ENCODE measurements at regions not wholly inside any gene's neighbourhood (a gene's known extent, or its start where the extent isn't known, plus 50 kb on each side); places are given as distances from the start of the nearest gene placed in this dataset.

GRCh38 chr2:147097747-147098146, 747.1 kb upstream of the ACVR2A start:
- no peak overlapping the region for H4K8ac ChIP-seq (replicated peaks; ENCODE audit: insufficient read length, low read depth, low read length)
- no peak for TF ChIP-seq CTCF (conservative IDR thresholded peaks at IDR 0.05)
- H3K27ac Mint-ChIP-seq: no peak overlapping the region
- H2BK12ac ChIP-seq (ENCODE audit: insufficient read length, low read depth, low read length): no peak overlapping the region
- H3K18ac ChIP-seq (ENCODE audit: insufficient read length, low read depth, low read length): no peak overlapping the region
- no peak overlapping the region for H2AK5ac ChIP-seq (ENCODE audit: insufficient read length, low read length)
- no peaks in the 10 kb centered on the region for H4K20me1 ChIP-seq (ENCODE audit: control insufficient read depth, insufficient read depth, insufficient read length)
- DNase-seq: no peak
- H3K9me3 Mint-ChIP-seq: no peaks in the 10 kb centered on the region; a peak in 2 of 5 replicates
- H2AFZ ChIP-seq (ENCODE audit: low read length): no peak overlapping the region
- H3K14ac ChIP-seq (ENCODE audit: insufficient read depth, low read length): no peak overlapping the region
- H3K4me1 ChIP-seq (ENCODE audit: insufficient read depth, low read length): peaks cover 6% of the 10 kb centered on the region
- H3K27ac ChIP-seq (ENCODE audit: insufficient read length, low read depth, low read length): no peak overlapping the region
- H2BK15ac ChIP-seq (ENCODE audit: low read depth, low read length): no peak overlapping the region
- H4K91ac ChIP-seq (ENCODE audit: insufficient read length, low read depth, low read length): no peak overlapping the region
- H3K36me3 Mint-ChIP-seq (ENCODE audit: insufficient read depth in 1 of 3, low read depth in 3 of 3): peaks cover 0 to 5% (median 0%) of the 10 kb centered on the region in 3 experiments; a peak in 1 of 7 replicates
- no peak overlapping the region for H3K4ac ChIP-seq (ENCODE audit: low read depth, low read length)
- H3K27me3 Mint-ChIP-seq (ENCODE audit: low read depth): peaks cover 4% of the 10 kb centered on the region; the same call in 1 of the 2 replicates
- H3K9me3 ChIP-seq (ENCODE audit: control insufficient read depth, low read depth, low read length): no peaks in the 10 kb centered on the region
- H2BK5ac ChIP-seq (ENCODE audit: insufficient read length, low read length): no peak overlapping the region
- H4K5ac ChIP-seq (ENCODE audit: insufficient read length, low read depth, low read length): no peak overlapping the region
- H3K23me2 ChIP-seq (ENCODE audit: insufficient read length, low read depth, low read length, poor library complexity, severe bottlenecking): no peaks in the 10 kb centered on the region
- no peaks in the 10 kb centered on the region for H3K79me2 ChIP-seq (ENCODE audit: insufficient read depth, low read length)
- H3K56ac ChIP-seq (ENCODE audit: insufficient read length, low read depth, low read length): no peak overlapping the region
- peaks cover 2% of the 10 kb centered on the region; the same call in 1 of the 2 replicates for H3K27me3 ChIP-seq (ENCODE audit: insufficient read depth, low read length)
- no peak overlapping the region for H3K23ac ChIP-seq (ENCODE audit: insufficient read length, low read depth, low read length)
- H2BK120ac ChIP-seq (ENCODE audit: low read depth, low read length, poor library complexity, severe bottlenecking): no peak overlapping the region
- no peak overlapping the region for H3T11ph ChIP-seq (ENCODE audit: low read length)
- no peak overlapping the region for H3K4me2 ChIP-seq (ENCODE audit: insufficient read depth, insufficient read length, low read length)
- no peak overlapping the region for H3K9ac ChIP-seq (ENCODE audit: extremely low read depth, insufficient read length, low read length)
- peaks cover 9 to 20% of the 10 kb centered on the region in 2 experiments for H3K4me1 Mint-ChIP-seq
- no peaks in the 10 kb centered on the region for H3K79me1 ChIP-seq (ENCODE audit: insufficient read depth, low read depth, low read length, poor library complexity, severe bottlenecking)
- no peak overlapping the region for H3K4me3 Mint-ChIP-seq
- H2BK20ac ChIP-seq (ENCODE audit: low read depth, low read length, poor library complexity, severe bottlenecking): no peak overlapping the region
